GM18507 (cell line): ENCODE measurements at regions not wholly inside any gene's neighbourhood (a gene's known extent, or its start where the extent isn't known, plus 50 kb on each side); places are given as distances from the start of the nearest gene placed in this dataset.
"Not testable (repeated sequence)": the region's sequence is repeated elsewhere in the genome, so short reads cannot be mapped to it uniquely, and the experiment has no call there.

Source experiments
- DNase-seq: peaks from one replicate; pipeline ENCODE4 v3.0.0; 2011; ENCODE audit warnings: low read depth; ENCODE audit not compliant: insufficient read length; ENCODE audit errors: extremely low spot score
- FAIRE-seq: peaks from 2 replicates; lab custom pipeline; 2011; peaks lifted over from hg19 to GRCh38; lab: Jason Lieb, UNC

- DNase-seq, result no peak
- FAIRE-seq, result no peak
These were observed 115.5 kb upstream of the NECTIN3 start for GRCh38 chr3:110956081-110956480.

DNA sequence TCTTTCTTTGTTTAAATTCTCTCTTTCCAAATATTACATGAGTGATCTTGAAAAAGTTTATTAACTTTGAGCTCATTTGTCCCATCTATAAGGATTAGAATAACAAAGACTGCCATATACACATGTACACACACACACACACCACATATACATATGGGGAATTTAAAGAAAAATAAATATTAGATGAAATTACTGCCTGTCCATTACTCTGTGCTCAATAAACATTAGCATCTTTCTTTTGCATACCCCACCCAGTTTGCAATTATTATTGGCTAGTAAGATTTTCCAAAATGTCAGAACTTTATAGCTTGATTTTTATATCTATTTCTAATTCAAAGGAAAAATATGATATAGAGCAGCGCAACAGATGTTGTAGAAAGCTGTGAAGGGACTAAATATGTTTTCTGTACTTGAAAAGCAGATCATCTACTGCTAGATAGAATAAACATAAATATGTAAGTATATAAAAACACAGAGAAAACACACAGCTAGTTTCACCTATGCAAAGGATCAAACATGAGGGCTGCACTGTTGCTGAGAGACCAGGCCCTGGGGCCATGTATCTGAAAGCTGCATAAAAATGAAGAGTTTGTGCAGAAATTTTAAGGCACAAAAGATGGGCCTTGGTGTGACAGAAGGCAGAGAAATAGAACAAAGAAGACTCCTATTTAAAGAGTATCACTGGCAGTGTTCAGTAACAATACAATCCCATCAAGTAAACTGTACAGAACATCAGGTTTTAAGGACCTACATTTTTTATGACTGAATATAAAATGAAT lies 114.2 kb upstream of the NECTIN3 start:
- DNase-seq (no peak), FAIRE-seq (no peak)

DNA sequence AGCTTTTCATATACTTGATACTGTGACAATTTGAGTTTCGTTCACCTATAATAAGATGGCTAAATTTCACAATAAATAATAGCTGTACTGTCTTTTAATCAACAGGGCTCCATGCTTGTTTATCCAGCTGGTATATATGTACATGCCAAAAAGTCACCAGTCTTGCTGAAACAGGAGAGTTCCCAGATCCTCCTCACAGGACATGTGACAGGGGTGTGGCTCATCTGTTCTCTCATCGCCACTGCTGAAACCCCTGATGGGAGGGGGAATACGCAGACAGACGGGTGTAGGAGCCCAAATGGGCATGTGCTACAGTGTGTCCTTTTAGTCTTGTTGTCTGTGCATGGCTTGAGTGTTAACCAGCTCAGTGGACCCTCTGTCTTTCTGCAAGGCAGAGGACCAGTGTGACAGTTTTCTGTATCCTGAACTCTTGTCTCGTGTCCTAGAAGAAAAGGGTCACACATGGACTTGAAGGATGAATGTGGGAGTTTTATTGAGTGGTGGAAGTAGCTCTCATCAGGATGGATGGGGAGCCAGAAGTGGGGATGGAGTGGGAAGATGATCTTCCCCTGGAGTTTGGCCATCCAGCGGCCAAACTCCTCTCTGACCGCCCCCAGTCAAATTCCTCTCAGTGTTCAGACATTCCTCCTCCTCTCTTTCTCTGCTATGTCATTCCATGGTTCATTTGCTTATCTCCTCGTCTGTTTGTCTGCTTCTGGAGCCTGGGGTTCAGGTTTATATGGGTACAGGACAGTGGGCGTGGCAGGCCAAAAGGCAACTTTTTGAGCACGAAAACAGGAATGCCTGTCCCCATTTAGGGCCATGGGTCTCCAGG lies 113.1 kb upstream of the NECTIN3 start:
- no peak for FAIRE-seq
- DNase-seq, result no peak

DNA sequence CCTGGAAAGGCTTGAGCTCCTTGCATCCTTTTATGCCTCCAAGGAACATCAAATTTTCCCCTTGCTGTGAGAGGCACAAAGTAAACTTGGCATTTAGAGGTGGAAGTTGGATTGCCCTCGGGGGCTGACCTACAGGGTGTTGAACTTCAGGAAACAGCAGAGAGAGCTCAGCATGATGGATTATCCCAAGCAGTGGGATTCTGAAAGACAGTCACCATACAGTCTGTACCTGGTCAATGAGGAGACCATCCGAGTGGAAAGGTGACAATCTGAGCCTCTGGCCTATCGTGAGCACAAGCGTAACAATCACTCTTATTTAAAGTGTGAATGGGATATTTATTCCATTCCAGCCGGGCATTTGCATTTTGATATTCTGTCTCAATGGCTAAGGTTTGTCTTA lies 105.6 kb upstream of the NECTIN3 start:
- no peak for DNase-seq
- FAIRE-seq, result no peak

DNA sequence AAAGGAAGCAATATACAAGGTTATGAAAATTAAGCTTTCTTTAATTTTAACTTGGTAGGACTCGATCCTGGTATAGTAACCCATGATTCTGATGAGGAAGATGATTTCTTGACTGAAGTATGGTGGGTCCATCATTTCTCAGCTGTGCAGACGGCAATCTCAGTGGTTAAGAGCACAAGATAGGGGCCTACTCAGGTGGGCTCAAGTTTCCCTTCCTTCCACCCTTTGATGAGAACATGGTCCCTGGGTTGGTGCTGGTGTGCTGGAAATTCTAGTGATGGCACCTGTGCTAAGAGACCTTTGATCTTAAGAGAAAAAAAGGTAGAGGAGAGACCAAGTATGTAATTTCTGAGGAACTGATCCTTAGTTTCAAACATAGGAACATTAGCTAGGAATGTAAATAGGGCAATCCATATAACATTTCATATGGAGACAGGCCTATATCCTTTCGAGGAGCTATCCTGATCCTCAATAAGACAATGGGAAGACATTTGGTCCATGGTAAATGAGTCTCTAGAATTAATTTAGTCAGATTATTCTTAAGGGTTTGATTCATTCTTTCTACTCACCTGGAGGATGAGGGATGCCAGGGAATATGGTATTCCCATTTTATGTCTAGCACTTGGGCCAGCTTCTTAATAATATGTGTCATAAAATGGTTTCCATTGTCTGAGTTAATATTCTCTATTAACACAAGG lies 104.5 kb upstream of the NECTIN3 start:
- DNase-seq, result no peak
- no peak for FAIRE-seq

GRCh38 chr3:110968076-110968475 lies 103.5 kb upstream of the NECTIN3 start:
- FAIRE-seq (no peak), DNase-seq (no peak)

- no peak for FAIRE-seq
- DNase-seq, result no peak
These were observed 102.1 kb upstream of the NECTIN3 start for GRCh38 chr3:110969229-110970211.

DNA sequence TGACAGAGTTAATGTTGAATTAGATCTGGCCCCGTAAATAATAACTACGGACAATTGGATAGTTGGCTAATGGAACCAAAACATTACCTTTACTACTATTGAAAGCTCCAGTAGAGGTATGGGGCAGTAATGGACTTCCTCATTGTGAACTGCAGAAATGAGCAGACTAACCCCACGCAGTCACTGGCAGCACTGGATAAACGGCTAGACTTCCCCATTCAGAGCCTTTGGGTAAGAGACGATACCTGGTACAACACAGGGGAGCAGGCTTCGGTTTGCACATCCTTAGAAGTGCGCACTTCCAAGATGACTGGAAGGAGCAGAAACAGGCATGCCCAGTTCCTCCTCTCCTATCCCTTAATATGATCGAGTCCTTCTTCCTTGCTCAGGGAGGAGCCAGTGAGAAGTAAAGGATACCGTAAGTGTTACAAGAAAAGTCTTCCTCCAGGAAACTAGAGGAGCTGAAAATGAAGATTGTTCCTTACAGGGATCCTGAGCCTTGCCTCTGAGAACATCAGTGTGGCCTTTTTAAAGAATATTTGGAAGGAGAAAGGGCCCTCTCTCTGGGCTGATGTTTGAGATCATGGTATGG lies 100.5 kb upstream of the NECTIN3 start:
- DNase-seq (no peak), FAIRE-seq (no peak)

DNA sequence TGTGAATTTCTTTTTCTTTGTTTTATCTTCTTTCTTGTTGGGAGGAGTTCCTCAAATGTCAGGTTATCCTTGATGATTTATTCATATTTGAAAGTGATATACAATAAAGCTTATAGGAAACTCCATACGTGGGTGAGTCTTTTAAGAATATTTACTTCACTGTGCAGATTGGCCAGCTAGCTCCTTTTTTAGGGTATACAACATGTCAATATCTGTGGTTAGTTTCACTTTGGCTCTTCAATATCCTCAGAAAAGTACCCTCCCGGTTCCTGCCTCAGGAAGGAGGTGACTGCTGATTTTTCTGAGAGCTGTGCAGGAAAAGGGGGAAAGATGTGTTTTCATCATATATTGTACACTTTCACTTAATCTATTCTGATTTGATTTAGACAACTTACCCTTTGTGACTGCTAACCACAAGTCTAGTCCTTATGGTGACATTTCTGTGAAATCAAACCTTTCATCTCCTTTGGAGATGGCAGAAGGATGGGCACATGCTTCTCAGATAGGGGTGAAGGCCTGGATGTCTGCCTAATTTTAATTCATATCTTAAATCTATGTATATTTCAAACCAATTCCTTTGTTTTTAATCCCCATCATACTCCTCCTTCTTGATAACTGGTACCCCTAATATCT lies 98.2 kb upstream of the NECTIN3 start:
- FAIRE-seq (no peak), DNase-seq (no peak)

DNA sequence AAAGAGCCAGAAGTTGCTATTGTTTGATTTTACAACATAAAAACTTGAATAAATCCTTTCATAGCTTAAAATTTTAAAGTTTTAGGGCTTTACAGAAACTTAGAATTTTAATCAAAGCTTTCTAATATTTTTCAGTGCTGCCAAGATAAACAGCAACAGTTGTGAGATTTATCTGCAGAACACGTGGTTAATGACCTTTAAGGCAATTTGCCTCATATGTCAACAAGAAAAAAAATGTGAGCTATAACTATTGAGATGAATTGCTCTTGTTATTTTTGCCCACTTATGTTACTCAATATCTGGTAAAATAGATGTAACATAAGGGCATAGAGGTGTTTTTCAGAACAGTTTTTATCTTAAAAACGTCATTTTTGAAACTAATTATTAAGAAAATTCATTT lies 96.7 kb upstream of the NECTIN3 start:
- no peak for FAIRE-seq
- DNase-seq, result no peak

- DNase-seq, result no peak
- no peak for FAIRE-seq
These were observed 87.0 kb upstream of the NECTIN3 start for GRCh38 chr3:110984456-110985250.

DNA sequence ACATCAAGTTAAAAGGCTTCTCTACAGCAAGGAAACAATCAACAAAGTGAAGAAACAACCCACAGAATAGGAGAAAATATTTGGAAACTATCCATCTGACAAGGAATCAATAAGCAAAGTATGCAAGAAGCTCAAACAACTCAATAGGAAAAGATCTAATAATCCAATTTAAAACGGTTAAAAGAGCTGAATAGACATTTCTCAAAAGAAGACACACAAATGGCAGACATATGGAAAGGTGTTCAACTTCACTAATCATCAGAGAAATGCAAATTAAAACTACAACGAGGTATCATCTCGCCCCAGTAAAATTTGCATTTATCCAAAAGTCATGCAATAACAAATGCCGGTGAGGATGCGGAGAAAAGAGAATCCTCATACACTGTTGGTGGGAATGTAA lies 82.2 kb upstream of the NECTIN3 start:
- DNase-seq (no peak), FAIRE-seq (no peak)

- FAIRE-seq (no peak), DNase-seq (no peak)
These were observed 76.0 kb upstream of the NECTIN3 start for GRCh38 chr3:110995461-110996231.

GRCh38 chr3:110998766-110999165 lies 72.8 kb upstream of the NECTIN3 start:
- DNase-seq, FAIRE-seq: not testable (repeated sequence)

DNA sequence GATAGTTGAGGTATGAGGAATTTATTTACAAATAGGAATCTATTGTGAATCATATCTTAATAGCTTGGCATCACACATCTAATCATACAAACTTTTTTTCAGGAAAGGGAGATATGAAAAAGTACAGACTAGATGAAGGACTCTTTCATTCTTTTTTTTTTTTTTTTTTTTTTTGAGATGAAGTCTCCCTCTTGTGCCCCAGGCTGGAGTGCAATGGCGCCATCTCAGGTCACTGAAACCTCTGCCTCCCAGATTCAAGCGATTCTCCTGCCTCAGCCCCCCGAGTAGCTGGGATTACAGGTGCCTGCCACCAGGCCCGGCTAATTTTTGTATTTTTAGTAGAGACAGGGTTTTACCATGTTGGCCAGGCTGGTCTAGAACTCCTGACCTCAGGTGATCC lies 65.1 kb upstream of the NECTIN3 start:
- DNase-seq, FAIRE-seq: not testable (repeated sequence)

GRCh38 chr3:111012388-111013248 lies 59.0 kb upstream of the NECTIN3 start:
- no peak for DNase-seq
- FAIRE-seq, result no peak
